CD1c-positive myeloid dendritic cell (primary cell): ENCODE measurements at regions not wholly inside any gene's neighbourhood (a gene's known extent, or its start where the extent isn't known, plus 50 kb on each side); places are given as distances from the start of the nearest gene placed in this dataset.

ENCODE experiments used
- DNase-seq: peaks from one replicate; pipeline ENCODE4 v3.0.0-alpha.2; 2016; ENCODE audit errors: extremely low spot score

DNA sequence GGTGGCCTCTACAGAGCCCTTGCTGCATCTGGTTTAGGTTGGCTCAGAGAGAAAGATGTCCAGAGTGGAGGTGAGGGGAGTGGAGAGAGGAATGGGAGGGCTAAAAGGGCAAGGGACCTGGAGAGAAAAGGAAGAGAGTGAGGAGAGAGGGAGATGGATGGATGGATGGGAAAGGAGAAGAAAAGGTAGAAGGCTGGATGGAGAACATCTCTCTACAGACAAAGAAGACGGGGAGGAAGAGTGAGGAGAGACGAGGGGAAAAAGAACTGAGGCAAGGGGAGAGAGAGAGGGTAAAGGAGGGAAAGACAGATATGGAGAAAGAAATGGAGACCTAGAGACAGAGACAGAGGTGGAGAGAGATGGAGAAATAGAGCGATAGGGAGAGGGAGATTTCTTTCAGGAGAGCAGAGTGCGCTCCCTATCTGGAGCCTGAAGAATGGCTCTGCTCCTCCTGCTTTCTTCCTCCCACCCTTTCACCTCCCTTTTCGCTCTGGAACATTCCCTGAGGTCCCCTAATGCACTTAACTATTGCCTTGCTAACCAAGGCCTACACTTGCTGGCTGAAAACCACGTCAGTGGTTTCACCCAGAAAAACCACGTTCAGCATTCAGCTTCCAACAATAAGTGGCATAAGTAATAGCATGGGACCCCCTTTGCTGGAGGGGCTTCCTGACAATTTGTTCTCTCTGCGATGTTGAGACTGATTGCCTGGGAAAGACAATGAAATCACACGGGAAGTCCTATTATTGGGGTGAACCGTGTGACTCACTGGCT, 286.3 kb downstream of the CDH26 start:
- no peak for DNase-seq

DNA sequence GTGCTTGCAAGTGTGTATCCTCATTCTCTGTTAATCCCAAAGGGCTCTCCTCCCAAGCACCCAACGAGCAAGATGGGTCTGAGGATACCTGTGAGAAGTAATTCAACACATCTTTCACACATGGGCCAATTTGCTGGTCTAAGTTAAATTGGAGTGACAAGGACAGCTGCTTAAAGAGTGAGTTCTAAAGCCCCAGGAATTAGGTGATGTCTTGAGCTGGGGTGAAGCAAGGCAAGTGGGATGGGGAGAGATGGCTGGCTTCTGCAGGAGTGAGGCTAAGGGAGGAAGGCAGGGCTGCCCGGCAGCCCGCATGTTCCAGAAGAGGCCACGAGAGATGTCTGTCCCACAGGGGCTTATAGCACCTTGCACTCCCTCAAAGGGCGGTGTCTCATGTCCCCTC, 288.5 kb downstream of the CDH26 start:
- DNase-seq: no peak

DNA sequence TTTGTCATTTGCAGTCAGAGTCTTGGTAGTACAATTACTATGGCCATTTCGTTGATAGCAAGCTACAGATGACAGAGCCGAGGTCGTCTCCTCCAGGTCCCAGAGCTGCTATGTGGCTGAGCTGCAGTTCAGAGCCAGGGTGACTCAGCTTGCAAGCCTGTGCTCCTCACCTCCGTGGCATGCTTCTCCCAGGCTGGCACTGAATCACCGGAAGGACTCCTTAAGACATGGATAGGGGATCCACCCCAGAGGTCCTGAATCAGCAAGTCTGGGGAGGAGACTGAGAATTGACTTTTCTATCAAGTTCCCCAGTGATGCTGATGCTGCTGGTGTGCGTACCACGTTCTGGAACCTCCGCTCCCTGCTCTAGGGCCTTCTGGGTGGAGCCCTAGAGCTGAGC, 291.2 kb downstream of the CDH26 start:
- DNase-seq: no peak

DNA sequence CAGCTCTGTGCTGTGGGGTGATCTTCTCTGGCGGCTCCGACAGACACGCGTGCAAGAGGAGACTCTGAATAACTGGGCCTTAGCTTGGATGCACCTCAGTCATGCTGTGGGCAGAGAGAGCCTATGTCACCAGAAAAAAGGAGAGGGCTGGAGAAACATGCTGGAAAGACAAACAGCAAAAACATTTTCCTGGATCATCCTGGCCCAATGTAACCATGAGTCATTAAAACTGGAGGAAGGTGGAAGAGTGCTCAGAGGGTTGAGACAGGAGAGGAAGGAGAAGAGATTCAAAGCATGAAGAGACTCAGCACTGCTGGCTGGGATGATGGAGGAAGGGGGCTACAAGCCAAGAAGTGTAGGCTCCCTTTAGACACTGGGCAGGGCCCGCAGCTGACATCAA, 292.0 kb downstream of the CDH26 start:
- no peak for DNase-seq

DNA sequence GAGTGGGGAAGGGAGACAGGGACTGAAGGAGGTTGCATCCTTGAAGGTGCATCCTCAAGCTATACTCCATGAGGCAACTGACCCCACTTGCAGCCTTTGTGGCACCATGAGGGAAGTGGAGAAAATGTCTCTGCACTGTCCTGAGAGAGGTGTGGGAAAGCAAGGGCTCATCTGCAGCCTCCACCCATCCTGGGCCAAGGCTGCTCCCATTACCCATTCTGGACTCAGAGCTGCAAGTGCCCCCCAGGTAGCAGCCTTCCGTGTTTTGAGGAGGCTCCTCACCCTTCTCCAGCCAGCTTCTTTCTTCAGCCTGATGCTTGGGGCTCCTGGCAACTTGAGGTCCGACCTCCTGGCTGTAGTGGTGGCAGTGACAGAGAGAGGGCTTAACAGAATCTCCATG, 294.6 kb downstream of the CDH26 start:
- no peak for DNase-seq

DNA sequence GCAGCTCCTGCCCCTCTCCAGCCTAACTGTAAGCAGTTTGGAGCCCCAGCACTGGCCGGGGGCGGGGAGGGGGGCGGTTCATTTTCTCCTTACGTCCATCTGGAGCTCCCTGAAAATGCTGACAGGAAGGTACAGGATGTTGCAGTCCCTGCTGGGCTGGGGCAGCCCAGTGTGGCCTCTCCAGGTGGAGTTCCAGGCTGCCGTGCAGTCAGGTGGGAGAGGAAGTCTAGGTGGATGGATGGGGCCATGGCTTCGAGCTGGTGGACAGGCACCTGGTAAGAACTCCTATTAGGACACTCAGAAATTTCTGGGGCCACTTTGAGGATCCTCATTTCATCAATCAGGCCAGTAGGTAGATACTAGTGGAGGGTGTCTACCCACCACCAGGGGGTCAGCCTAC, 295.2 kb downstream of the CDH26 start:
- DNase-seq: no peak

DNA sequence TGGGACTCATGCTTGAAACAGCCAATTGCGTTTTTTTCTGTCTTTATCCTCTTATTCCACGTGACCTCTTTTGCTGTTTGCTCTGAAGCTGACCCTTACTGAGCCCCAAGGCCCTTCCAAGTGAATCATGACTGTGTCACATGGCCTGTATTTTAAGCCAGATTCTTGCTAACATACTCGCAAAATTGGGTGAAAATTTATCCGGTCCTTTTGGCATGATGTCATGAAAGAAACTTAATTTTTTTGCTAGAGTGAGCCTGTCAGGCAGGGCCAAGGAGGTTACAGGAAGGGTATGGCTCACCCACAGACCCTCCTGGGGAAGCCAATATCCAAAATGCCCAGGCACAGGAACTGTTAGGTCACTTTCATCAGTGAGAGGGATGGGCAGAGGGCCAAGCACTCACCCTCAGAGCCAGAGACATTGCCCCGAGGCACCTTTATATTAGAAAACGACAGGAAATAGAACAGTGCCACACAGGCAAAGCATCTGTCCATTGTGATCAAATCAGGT, 296.7 kb downstream of the CDH26 start:
- no peak for DNase-seq

DNA sequence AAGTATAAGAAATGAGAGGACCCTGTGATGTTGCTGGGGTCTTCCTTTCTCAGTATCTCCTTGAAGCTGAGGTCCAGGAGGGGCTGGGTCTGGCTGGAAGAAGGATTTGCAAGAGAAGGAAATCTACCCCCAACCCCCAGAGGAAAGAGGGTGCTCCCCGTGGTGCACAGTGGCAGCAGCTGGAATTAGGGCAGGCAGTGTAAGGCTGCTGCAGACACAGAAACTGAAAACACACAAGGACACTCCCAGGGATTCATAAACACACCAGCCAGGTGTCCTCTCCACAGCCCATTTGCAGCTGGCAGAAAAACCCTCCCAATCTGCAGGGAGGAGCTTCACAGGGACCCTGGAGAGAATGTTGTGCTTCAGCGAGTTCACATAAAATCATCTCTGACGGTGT, 297.2 kb downstream of the CDH26 start:
- DNase-seq: no peak

DNA sequence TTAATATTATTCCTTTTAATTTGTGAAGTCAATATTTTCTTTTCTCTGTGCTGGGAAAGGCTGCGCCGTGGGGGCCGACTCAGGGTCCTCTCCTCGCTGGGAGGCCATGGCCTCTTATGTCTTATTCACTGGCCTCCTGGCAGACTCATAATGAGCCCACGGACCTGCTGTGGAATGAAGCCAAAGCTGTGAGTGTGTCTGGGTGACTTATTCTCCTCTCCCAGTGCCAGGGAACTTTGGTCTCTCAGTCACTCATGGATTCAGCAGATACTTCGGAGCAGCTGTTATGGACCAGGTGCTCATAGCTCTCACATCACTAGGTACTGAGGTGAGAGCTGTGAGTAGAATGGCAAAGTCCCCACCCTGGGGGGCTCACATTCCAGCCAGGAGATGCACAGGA, 297.6 kb downstream of the CDH26 start:
- DNase-seq: no peak

DNA sequence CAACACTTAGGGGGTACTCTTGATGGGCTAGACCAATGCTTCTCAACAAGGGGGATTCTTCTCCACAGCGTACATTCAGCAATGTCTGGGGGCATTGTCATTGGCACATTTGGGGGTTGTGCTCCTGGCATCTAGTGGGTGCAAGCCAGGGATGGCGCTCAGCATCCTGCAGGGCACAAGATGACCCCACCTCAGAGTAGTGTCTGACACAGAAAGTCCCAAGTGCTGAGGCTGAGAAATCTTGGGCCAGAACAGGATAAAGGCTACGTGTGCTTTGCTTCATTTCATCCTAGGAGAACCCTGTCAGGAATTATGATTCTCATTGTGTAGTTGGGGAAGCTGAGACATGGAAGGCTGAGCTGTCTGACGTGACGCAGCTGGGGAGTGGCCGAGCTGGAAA, 298.6 kb downstream of the CDH26 start:
- no peak for DNase-seq

DNA sequence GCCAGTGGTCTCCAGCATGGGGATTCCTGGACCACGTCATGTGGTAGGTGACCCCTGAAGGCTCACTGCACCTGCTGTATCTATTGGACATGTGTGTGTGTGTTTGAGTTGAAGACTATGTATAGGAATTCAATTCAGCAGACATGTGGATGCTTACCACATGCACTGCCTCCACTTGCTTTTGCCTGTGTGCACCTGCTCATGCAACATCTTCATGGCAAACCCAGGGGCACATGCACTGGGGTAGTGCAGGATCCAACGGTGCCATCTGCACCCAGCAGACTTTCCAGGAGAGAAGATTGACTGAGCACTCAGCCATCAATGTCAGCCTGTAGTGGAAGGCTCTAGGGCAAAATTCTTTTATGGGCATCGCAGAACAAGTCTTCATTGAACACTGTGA, 299.4 kb downstream of the CDH26 start:
- no peak for DNase-seq

DNA sequence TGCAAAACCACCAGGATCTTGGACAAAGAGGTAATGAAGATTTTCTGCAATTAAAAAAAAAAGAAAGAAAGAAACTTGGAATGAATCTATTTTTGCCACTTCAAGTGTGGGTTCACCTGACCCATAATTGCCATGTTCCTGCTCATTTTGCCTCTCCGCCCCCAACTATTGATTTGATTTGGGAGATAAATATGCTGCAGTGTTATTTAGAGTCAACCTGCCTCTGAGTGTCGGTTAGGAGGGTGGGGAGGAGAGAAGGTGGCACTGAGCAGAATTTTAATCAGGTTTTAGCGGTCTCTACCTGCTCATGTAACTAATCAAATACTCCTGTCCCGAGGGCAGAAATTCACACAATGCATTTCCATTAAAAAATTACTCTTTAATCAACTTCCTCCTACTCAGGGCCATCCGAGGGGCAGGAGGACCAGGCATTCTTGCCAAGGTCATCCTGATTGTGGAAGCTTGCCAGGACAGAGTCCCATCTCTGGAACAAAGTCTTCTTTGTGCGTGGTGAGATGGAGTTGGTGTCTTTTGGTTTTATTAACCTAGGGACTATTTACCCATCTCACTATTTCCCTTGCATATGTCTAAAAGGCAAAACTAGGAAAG, 300.1 kb downstream of the CDH26 start:
- DNase-seq: no peak

DNA sequence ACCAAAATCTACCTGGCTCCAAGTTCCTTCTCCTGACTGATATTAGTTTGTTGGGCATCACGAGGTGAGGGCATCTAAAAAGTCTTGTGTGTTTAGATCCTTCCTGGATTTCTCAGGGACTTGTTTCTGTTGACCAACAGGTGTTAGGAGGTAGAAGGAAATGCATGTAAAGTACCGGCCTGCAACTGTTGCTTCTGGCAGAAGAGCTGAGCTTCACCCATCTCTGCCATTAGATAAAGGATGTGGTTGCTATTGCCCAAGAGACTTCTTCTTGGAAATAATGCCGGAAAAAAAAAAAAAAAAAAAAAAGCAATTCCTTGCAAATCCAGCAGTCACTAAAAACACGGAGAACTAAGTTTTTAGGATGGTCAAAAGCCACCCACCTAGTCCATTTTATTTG, 303.1 kb downstream of the CDH26 start:
- DNase-seq: no peak

DNA sequence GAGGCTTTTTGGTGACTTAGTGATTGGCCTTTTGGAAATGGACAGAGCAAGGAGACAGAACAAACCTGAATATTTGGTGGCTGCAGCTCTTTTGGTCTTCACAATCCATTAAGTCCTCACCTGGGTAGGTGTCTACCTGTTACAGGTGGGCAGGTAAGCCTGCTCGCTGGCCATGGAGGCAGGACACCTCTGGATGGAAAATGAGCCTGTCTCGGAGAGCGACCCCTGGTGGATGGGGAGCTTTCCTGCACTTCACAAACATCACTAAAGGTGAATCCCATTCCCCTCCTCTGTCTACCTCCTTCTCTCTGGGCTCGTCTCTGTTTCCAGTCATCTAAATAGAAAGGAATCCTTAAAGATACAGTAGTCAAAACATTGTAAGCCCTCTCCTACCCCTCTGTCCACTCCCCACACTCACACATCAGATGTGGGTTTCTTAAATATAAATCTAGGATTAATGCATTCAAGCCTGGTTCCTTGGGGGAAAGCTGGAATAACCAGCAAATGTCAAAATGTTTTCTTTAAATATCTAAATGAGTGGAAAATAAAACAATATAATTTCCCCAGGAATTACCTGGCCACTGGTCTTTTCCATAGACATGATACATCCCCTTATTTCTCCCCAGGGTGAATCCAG, 304.9 kb downstream of the CDH26 start:
- DNase-seq: peak; percentile 64

DNA sequence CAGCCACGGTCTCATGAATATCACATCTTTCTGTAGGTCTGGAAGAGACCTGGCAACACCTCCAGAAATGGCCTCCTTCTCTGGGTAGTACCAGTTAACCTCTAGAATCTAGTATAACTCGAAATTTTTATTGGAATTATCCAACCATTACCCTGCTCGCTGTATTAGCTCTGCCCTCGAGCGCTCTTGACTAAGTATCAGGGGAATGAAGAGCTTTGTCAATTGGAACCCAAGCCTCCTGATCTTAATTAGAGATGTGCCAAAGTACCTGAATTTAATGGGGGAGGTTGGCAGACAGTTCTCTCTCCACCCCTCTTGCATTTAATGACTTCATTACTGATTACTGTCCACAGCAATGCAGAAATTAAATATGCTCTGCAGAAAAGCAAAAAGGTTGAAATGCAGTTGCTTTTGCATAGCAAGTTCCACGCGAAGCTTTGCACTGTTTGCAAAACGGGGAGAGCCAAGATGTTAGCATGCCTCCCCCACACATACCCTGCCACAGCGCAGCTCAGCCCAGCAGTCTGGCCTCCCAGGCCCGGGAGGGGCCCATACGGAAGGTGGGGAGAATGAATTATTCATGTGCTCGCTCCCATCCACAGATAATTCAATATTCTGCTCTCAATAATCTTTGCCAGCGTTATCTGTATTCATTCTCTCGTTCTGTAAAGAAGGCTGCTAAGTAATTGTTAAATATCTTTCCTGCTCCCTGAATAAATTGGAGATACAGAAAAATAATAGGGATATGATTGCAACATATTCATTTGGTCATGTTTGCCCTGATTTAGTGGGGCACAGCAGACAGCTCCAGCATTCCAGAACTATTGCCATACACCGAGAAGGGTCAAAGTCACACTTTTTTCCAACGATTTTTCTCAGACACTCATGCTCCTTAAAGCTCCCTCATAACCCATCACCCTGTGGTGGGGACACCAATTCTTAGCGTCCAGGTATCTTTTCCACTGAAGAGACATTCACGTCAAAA, 305.8 kb downstream of the CDH26 start:
- no peak for DNase-seq

DNA sequence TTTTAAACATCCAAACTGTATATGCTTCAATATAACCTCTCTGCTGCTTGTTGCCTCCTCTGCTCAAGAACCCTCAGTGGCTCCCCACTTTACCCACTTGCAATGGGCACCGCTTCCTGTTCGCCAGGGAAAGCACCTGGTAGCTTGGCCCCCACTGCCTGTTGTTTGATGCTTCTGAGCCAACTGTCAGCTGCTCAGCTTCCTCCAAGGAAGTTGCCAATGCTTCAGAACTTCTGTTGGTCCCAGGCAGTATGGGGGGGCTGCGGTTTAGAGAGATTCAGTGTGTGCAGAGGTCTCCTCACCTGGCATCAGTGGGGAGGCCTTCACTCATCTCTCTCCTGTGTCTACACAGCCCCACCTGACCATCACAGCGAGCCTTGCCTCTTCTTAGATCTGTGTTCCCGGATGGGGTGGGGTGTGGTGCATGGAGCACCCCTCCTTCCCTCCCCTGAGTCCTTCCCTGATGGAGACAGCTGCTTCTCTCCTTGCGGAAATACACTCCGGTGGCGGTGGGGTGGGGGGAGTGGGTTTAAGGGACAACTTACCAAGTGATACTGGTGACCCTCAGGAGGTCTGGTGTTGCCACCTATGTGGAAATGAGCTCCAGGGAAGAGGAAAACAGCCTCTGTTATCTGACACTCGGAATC, 308.1 kb downstream of the CDH26 start:
- DNase-seq: no peak

DNA sequence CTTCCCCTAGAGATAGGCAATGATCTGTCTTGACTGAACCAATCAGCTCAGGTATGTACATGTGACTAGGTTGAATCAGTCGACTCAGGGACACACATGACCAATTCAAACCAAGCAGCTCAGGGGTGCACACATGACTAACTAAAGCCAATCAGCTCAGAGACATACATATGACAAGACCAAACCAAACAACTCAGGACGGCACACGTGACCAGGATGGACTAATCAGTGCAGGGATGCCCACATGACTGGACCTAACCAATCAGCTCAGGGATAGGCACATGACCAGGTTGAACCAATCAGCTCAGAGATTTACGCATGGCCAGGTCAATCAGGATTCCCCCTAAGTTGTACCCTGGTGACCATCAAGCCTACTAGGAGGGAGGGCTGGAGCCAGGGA, 310.3 kb downstream of the CDH26 start:
- no peak for DNase-seq

DNA sequence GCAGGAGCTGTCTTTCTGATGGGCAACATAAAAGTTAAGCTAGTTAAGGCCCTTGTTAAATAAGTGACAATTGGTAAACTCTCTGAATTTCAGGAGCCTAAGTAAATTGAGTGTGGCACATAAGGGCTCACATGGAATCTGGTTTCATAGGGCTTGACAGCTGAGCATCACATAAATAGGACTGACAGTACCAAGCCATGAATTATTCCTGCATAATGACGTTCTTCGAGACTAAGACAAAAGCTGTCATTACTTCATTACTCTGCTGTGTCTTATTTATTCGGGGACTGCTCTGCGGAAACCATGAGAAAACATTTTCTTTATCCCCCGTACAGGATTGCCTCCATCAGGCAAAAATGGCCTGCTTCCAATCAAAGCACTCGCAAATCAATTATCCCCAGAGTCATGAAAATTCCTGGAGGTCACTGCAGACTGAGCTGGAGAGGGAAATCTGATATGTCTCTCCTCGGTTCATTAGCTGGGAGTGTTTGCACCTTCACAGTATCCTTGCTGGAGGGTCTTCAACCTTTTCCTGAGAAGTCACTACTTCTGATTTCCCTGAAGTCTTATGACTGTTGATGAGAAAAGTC, 311.4 kb downstream of the CDH26 start:
- no peak for DNase-seq

DNA sequence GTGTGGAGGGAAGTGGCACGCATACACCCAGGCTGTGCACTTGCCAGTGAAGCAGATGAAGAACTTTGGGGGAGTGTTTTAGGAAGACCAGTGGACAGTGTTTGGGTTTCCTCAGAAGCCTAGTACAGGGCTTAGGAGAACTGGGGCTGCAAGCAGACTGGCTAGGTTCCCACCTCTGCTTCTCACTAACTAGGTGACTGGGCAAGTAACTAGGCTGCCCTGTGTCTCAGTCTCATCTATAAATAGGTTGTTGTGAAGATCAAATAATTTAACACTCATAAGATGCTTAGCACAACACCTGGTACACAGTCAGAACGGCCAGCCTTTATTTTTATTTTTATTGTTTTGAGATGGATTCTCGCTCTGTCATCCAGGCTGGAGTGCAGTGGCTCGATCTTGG, 312.1 kb downstream of the CDH26 start:
- no peak for DNase-seq

DNA sequence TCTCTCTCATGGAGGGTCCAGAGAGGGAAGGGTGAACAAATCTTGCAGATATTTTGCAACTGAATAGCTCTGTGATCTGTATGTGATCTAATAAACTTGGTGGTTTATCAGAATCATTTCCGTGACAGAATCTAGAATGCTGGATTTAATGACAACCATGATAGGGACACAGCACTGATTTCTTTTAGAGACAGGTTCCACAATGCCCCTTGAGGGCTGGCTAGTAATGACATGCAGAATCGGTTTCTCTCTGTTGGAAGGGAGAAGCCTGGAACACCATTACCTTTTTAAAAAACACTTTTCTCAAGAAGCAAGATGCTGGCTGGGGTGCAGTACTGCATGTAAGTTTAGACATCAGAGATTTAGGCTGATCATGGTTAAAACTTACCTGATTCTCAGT, 313.4 kb downstream of the CDH26 start:
- no peak for DNase-seq

DNA sequence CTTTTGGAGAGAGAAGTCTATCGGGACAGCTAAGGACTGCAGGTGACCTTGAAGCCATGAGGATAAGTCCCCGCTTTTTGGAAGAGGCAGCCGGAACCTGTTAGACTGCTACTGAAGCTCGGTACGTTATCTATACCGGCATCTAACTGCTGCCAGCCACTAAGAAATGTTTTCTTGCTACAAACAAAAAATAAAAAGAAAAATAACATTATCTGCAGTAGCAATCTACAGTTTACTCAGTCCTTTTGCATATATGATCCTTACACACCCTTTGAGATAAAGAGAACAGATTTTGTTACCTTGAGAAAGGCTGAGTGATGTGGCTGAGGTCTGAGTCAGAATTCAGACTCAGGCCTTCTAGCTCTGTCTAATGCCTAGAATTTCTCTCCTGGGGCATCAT, 314.6 kb downstream of the CDH26 start:
- DNase-seq: no peak
